Raji (cell line): ENCODE measurements at regions not wholly inside any gene's neighbourhood (a gene's known extent, or its start where the extent isn't known, plus 50 kb on each side); places are given as distances from the start of the nearest gene placed in this dataset.

Source experiments
- POLR2A ChIP-seq: IDR thresholded peaks from 2 replicates; pipeline ENCODE4 v1.6.1; 2011; ENCODE audit warnings: low read depth, low read length, control low read depth; ENCODE audit not compliant: insufficient read depth

DNA sequence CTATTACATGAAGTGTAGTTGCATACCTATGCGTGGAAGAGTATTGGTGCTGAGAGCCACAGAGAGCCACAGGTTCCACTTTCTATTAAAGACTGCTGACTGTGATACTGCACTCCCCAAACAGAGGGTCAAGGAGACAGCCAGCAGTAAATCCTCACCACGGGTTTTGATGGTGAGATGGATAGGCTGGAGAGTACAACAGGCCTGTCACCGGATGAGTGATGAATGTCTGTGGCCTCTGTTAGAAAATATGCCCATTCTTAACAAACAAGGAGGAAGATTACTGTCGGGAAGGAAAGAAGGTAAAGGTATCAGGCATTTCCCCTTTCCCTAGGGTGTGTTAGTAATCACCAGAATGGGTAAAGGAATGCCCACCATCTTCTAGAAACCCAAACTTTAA lies 286.5 kb downstream of the ALDH8A1 start:
- no peak for TF ChIP-seq POLR2A

DNA sequence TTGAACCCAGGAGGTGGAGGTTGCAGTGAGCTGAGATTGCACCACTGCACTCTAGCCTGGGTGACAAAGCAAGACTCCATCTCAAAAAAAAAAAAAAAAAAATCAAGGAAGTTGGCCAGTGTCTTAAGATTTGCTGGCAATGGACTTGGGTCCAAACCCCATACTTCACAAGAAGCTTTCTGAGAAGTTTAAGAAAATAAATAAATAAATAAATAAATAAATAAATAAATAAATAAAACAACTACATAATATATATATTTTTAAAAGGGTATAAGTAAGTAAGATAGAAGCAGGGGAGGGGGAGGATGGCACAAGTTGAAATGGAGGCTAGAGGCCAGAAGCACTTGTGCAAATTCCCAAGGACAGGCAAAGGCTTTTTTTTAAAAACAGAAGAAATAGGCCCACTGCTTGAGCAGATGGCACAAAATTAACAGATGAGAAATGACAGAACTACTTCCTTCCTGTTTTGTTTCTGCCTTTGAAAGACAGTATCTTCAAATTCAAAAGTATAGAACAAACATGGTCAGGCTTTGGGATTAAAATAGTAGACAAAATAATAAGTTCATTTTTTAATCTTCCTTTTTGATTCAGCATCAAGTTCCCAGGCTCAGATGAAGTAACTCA lies 287.7 kb downstream of the ALDH8A1 start:
- no peak for TF ChIP-seq POLR2A

DNA sequence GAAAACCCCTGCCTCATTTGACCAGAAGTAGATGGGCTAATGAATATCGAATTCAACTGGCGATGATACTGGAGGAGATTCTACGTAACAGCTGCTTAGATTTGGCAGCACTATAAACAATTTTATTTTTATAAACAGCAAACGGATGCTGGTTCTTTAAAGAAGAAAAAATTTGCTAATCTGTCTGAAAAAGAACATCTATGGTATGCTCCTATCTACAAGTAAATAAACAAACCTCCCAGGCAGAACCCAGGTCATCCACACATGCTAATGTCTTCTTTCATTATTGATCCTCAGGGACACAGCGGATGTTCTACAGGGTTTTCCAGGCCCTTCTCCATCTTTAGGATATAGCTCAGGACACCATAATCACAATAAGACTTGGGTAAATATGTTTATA lies 291.3 kb downstream of the ALDH8A1 start:
- no peak for TF ChIP-seq POLR2A

DNA sequence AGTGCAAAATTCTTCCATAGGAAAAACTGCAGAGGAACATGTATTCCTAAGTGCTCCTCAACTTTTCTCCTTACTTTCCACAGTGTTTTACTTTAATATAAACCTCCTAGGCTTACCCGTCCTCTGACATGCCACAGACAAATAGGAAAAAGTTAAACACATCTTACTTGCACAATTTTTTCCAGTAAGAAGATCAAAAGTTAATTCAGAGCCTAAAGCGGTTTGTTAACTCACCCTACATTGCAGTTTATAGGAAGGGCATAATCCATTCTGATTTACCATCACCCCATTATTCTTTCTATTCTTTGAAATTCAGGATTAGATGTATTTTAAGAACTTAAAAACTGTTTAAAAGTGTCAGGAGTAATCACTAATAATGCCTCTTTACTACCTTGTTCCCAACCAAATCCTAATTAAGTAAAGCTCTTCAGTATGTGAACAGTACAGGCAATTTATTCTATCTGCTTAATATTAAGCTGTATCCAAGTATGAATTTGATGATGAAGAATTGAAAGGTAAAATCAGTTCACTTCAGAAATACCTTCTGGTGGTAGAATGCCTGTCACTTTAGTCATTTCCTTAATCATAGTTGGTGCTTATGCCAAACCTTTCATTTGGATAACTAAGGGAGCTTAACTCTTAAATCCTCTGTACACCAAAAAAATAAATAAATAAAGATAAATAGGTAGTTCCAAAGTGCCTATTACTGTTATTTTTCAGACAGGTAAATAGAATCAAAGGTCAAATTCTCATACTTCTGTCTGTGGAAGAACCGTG lies 292.0 kb downstream of the ALDH8A1 start:
- TF ChIP-seq POLR2A, result no peak

DNA sequence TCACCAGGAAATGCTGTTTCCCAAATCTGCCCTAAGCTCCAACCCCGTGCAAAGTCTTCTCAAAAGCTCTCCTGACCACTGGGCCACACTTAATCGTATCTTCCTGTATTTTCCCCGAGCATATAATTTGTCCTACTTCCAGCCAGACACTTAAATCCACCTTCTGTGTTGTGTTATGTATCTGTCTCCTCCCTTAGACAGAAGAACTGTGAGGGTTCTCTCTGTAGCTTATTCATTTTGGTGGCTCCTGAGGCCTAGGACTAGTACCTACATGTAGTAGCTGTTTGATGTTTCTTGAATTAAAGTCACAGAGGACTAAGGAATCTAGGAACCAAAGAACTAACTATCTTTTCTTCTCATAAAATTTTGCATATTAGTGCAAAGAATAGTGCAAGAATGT lies 292.6 kb downstream of the ALDH8A1 start:
- TF ChIP-seq POLR2A, result no peak

DNA sequence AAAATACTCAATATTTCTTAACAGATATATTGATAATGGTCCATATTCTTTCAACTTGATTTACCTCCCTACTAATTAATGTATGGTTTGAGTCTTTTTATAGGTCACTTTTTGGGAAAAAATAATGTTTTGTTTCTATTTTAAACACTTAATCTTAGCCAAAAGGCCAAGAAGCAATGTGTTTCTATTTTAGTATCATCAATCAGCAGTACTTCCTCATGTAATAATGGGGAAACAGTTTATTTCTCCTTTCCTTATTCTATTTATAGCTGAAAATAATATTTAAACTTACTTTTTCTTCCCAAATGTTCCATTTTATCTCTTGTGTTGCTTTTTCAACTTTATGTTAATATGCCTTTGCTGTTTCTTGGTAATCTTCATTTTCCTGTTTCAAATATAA lies 295.1 kb downstream of the ALDH8A1 start:
- TF ChIP-seq POLR2A, result no peak

DNA sequence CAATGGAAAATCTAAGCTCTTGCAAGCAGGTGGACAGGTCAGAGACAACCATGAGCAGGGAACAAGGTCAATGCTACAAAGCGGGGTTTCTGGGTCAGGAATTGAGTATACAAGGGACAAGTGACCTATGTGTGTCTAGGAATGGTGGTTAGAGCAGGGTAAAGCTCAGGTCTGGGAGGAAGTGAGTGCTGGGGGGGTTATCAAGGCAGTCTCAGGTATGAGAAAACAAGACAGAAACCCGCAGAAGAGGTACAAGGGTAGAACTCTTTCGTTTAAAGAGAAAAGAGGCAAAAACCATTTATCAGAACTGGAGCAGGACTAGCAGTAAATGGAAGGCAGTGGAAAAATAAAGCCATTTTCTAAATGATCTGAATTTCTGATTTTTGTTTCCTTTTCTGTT lies 298.4 kb downstream of the ALDH8A1 start:
- no peak for TF ChIP-seq POLR2A

DNA sequence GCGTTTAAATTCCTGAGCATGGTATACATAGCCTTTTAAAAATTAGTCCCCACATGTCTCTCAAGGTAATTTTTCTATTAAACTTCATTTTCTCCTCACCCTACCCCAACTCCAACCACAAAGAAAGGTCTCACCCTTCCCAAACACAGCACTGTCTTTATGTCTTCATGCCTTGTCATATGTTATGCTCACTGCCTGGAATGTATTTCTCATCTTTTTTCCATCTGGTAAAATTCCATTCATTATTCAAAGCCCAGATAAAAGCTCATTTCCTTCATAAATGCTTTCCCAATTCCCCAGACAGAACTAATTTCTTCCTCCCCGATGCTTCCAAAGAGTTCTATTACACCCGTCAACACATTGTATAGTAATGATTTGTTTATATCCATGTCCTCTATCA lies 302.0 kb downstream of the ALDH8A1 start:
- no peak for TF ChIP-seq POLR2A

DNA sequence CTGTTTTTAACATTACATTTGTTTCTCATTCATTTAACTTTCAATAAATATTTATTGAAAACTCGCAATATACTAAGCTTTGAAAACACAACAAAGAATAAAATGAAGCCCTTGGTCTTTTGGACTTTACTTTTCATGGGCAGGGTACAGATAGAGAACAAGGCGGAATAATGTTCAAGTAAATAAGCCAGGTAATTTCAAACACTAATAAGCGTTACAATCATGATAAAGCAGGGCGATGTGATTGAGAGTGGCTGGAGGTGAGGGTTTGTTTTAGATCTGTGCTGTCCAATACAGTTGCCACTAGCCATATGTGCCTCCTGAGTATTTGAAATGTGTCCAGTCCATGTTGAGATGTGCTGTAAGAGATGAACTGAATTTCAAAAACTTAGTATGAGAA lies 307.1 kb downstream of the ALDH8A1 start:
- TF ChIP-seq POLR2A, result no peak

DNA sequence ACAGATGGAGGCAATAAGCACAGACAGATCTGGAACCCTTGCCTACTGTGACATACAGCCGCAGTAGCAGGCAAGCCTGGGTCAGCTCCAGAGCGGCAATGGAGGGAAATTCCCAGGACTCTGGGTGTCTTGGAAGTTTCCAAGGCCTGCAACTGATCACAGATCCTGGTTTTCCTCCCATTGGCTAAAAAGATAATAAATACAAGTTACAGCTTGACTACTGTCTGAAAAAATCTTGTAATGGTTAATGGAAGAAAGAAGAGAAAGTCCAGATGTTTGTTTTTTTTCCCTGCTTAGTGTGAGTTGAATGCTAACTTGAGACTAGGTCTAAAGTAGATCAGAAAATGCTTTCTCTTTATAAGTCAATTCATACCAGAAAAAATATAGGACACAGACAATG lies 307.6 kb downstream of the ALDH8A1 start:
- no peak for TF ChIP-seq POLR2A

DNA sequence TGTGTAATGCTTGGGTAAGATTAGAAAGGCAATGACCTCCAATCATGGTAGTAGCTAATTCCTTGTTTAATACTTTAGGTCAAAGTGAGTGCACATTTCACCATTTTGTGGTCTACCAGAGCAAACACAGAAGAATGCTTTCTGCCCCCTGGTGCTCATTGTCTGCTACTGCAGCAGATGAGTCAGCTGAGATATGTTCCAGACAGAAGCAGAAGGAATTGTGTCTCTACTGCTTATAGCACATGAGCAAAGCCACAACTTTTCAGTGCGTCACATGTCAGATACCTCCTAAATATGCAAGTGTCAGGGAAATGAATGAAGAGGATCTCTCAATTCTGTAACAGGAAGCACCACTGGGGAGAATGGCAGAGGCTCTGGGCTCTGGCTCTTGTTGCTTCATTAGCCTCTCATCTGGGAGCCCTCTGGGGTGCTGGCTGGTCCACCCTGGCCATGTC lies 308.9 kb downstream of the ALDH8A1 start:
- TF ChIP-seq POLR2A, result no peak

DNA sequence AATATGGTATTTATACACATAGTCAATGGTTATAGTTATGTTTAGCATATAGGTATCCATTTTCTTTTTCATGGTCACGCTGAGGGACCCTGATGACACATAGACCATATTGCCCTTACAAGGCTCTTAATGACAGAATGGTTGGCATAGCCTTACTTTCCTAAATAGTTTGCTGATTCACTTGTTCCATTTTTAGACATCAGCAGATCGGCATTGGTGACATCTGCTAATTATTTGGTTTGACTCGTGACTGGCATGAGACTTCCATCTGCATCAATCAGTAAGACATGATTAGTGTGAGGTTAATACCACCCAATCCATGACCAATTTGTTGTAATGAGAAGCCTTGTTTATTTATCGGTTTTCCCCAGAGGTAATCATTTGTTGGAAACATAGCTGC lies 309.7 kb downstream of the ALDH8A1 start:
- TF ChIP-seq POLR2A, result no peak

DNA sequence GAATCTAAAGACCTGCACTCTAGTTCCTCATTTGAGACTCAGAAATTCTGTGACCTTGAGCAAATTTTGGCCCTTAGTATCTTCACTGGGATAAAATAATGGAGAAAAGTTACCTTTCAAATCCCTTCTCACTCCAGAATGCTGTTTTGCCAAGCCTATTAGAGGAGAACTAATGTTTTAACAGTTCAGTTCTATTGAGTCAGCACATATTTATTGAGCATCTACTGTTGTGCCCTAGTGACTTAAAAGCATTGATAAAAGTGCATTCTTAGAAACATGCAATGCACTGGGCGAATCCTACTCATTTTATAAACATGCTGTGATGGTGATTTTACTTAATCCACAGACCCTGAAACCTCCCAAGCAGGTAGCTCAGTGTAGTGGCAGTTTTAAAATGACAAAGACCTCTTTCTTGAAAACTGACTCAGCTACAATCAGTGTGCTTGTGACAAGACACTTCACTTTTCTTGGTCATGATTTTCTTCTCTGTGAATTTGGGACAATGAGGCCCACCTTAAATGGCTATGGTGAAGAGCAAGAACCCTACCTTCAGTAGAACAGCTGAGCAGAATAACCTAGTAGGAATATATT lies 312.0 kb downstream of the ALDH8A1 start:
- no peak for TF ChIP-seq POLR2A

DNA sequence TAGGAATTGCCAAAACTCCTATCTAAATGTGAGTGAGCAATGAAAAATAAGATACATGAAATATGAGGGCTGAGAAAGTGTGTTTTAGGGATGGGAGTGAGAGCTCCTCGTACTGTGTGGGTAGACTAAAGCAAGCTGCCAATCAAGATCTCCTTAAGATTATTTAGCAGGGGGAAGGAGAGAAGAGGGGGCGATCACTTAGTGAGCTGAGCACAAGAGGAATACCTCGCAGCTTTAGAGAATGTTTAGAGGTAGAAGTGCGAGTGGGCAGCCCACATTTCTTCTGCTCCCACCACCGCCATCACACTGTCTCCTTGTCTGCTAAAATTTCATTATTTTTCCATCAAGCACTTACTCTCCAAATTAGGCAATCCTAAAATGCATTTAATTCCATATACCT lies 312.6 kb downstream of the ALDH8A1 start:
- TF ChIP-seq POLR2A, result no peak

DNA sequence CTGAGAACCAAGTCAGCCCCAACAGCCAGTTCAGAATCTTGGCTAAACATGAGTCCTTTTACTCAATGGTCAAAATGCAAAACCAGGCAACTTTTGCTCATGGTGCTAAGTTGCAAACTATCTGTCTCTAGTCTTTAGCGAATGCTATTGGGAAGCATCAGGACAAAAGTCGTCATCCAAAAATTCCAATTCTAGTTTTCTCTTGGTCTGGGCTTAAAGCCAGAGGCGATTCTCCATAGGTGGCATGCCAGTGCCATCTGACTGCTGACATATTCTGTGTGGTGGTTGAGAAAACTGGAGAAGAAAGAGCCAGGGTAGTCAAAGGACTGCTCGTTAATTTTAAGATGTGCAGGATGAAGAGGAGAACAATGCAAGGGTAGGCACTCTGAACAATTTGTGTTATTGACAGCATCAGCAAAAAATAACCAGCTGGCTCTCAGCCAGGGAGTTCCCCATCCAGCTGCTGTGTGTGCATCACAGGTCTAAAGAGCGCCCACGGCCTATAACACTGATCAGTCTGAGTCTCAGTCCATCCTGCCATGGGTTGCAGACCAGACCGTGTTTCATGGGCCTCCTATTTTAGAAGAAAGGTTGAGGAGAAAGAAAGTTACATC lies 313.6 kb downstream of the ALDH8A1 start:
- no peak for TF ChIP-seq POLR2A

DNA sequence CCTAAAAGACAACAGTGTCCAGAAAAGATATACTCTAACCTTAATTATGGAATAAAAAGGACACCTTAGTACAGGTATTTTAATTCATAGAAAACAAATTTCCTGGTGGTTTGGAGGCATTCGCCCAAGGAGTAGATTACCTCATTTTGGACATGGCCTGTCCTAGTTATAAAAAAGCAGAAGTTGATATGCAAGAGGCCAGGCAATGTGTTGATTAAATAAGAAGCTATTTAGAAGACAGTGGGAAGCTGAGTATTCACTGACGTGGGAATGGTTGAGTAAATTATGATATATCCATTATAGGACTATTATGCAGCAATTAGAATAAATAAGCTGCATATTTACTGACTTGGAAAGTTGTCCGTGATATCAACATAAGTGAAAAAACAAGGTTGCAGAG lies 314.9 kb downstream of the ALDH8A1 start:
- no peak for TF ChIP-seq POLR2A
